Fibroblast of lung (primary cell): ENCODE measurements at regions not wholly inside any gene's neighbourhood (a gene's known extent, or its start where the extent isn't known, plus 50 kb on each side); places are given as distances from the start of the nearest gene placed in this dataset.

Source experiments
- DNase-seq, 2 donors: peaks; one replicate each; pipeline versions ENCODE4 v3.0.0 to v3.0.0-alpha.2; 2010; ENCODE audit warnings: low read depth in 2 of 2
- H2AFZ ChIP-seq: 2 replicates; pipeline ENCODE4 v1.5.1; 2012; ENCODE audit warnings: low read length, control low read depth, inconsistent platforms
- H3K27ac ChIP-seq: 2 replicates; pipeline ENCODE4 v1.5.1; 2011; ENCODE audit warnings: low read length, control low read depth; ENCODE audit not compliant: insufficient read depth
- H3K27me3 ChIP-seq: 2 replicates; pipeline ENCODE4 v1.5.1; 2011; ENCODE audit warnings: mild to moderate bottlenecking, low read length; ENCODE audit not compliant: control insufficient read depth, insufficient read depth
- H3K36me3 ChIP-seq: 2 replicates; pipeline ENCODE4 v1.5.1; 2011; ENCODE audit warnings: low read length; ENCODE audit not compliant: control insufficient read depth, insufficient read depth
- H3K4me1 ChIP-seq: 2 replicates; pipeline ENCODE4 v1.5.1; 2011; ENCODE audit warnings: low read length; ENCODE audit not compliant: control insufficient read depth, insufficient read depth; ENCODE audit errors: extremely low read depth
- H3K4me2 ChIP-seq: 2 replicates; pipeline ENCODE4 v1.5.1; 2011; ENCODE audit warnings: low read length, control low read depth; ENCODE audit not compliant: insufficient read depth; ENCODE audit errors: extremely low read depth
- H3K4me3 ChIP-seq, 4 experiments: fragments of 200-600 bp in 1 of 4; sonication (generic) in 1 of 4; replicated peaks in 1 of 4; 2 replicates each; pipeline ENCODE4 v1.5.1; 2011 to 2016; ENCODE audit warnings: low read length in 4 of 4, low read depth in 3 of 4, mild to moderate bottlenecking in 3 of 4, control low read depth in 2 of 4, inconsistent platforms in 1 of 4, mixed read lengths in 1 of 4; ENCODE audit not compliant: insufficient read depth in 1 of 4; ENCODE audit errors: control extremely low read depth in 1 of 4
- H3K79me2 ChIP-seq: 2 replicates; pipeline ENCODE4 v1.5.1; 2012; ENCODE audit warnings: mild to moderate bottlenecking, low read length, inconsistent platforms; ENCODE audit not compliant: control insufficient read depth, insufficient read depth
- H3K9ac ChIP-seq: 2 replicates; pipeline ENCODE4 v1.5.1; 2011; ENCODE audit warnings: mild to moderate bottlenecking, low read length, control low read depth; ENCODE audit not compliant: insufficient read depth
- H3K9me3 ChIP-seq: 2 replicates; pipeline ENCODE4 v1.5.1; 2012; ENCODE audit warnings: low read depth, low read length; ENCODE audit not compliant: control insufficient read depth, insufficient read depth
- H4K20me1 ChIP-seq: 2 replicates; pipeline ENCODE4 v1.5.1; 2011; ENCODE audit warnings: low read length; ENCODE audit not compliant: control insufficient read depth, insufficient read depth; ENCODE audit errors: extremely low read depth
- EZH2 ChIP-seq: IDR thresholded peaks from 2 replicates; pipeline ENCODE4 v1.5.1; 2012; ENCODE audit warnings: low read length, control low read depth, mild to moderate bottlenecking; ENCODE audit errors: missing control alignments
- TF ChIP-seq, protein P1 (sequence below), 2 donors: IDR thresholded peaks in 1 of 2; conservative IDR thresholded peaks in 1 of 2; 1 replicate in 1 of 2; 2 replicates in 1 of 2; pipeline ENCODE4 v1.5.1; 2011 to 2012; ENCODE audit warnings: low read length in 2 of 2, control low read depth in 1 of 2, inconsistent platforms in 1 of 2, low read depth in 1 of 2, mild to moderate bottlenecking in 1 of 2

DNA sequence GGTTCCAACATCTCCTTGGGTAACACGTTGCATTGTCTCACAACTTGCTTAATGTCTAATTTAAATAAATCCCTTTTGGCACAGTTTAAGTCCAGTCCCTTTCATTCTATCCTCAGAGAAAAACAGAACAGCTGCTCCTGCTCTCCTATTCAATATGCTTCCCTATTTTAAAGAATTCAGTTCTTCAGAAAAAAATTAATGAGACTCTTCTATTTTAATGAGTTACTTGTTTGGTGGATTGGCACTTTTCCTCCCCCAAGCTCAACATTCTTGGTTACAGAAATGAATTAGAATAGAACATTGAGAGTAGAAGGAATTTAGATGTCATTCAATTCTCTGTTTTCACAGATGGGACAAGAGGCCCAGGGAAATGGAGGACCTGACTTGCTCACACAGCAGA lies 116.9 kb upstream of the ATP8B1 start:
- TF ChIP-seq, protein P1, sequence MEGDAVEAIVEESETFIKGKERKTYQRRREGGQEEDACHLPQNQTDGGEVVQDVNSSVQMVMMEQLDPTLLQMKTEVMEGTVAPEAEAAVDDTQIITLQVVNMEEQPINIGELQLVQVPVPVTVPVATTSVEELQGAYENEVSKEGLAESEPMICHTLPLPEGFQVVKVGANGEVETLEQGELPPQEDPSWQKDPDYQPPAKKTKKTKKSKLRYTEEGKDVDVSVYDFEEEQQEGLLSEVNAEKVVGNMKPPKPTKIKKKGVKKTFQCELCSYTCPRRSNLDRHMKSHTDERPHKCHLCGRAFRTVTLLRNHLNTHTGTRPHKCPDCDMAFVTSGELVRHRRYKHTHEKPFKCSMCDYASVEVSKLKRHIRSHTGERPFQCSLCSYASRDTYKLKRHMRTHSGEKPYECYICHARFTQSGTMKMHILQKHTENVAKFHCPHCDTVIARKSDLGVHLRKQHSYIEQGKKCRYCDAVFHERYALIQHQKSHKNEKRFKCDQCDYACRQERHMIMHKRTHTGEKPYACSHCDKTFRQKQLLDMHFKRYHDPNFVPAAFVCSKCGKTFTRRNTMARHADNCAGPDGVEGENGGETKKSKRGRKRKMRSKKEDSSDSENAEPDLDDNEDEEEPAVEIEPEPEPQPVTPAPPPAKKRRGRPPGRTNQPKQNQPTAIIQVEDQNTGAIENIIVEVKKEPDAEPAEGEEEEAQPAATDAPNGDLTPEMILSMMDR (conservative IDR thresholded peaks at IDR 0.05 in 1 of 2, IDR thresholded peaks at IDR 0.05 in 1 of 2; ENCODE audit: low read depth in 1 of 2, low read length in 2 of 2): no peak
- no peak for TF ChIP-seq EZH2
- H3K36me3 ChIP-seq: no peaks in the 10 kb centered on the region

DNA sequence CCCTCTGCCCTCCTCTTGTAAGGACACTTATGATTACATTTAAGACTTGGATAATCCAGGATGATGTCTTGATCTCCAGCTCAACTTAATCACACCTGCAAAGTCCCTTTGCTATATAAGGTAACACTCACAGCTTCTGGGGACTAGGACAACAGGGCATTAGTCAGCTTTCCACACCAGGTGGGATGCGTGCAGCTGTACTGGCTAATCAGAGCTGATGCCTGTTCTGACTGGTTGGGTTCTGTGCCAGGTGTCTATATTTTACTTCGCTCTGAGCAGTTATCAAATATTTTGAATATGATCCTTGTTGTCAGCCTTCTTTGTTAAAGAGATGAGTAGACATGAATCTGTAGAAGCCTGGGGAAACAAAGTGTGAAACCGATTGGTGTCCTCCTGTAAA lies 115.5 kb upstream of the ATP8B1 start:
- H3K4me2 ChIP-seq: no peak overlapping the region
- no peaks in the 10 kb centered on the region for H3K9me3 ChIP-seq
- no peak for DNase-seq
- H3K4me3 ChIP-seq: no peak overlapping the region
- no peaks in the 10 kb centered on the region for H3K27me3 ChIP-seq
- H2AFZ ChIP-seq: no peak overlapping the region
- H4K20me1 ChIP-seq: no peaks in the 10 kb centered on the region
- no peaks in the 10 kb centered on the region for H3K36me3 ChIP-seq
- H3K4me1 ChIP-seq: peaks cover 4% of the 10 kb centered on the region
- H3K27ac ChIP-seq: no peak overlapping the region
- H3K79me2 ChIP-seq: no peaks in the 10 kb centered on the region
- no peak overlapping the region for H3K9ac ChIP-seq
- no peak for TF ChIP-seq EZH2
- TF ChIP-seq, protein P1 (conservative IDR thresholded peaks at IDR 0.05 in 1 of 2, IDR thresholded peaks at IDR 0.05 in 1 of 2; ENCODE audit: low read depth in 1 of 2, low read length in 2 of 2): no peak

More for the DNA sequence above, 116.9 kb upstream of the ATP8B1 start:
- DNase-seq: no peak
- H2AFZ ChIP-seq: no peak overlapping the region
- H3K9ac ChIP-seq: no peak overlapping the region
- H3K4me1 ChIP-seq: peaks cover 4% of the 10 kb centered on the region
- H3K27ac ChIP-seq: no peak overlapping the region
- no peaks in the 10 kb centered on the region for H3K9me3 ChIP-seq
- H3K79me2 ChIP-seq: no peaks in the 10 kb centered on the region
- H3K27me3 ChIP-seq: no peaks in the 10 kb centered on the region
- H4K20me1 ChIP-seq: no peaks in the 10 kb centered on the region
- no peak overlapping the region for H3K4me3 ChIP-seq
- no peak overlapping the region for H3K4me2 ChIP-seq

DNA sequence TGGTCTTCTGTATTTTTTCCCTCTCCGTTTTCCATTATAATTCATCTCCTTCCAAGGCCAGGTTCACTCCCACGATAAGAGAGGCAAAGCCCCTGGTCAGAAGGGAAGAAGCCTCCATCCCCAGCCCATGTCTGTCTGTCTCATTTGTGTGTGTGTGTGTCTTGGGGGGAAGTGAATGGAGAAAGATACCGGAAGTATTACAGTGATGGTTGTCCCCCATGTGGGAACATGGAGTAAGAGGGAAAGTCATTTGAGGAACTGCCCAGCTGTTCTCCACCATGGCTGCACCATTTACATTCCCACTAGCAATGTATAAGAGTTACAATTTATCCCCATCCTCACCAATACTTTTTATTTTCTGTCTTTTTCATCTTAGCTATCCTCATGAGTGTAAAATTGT lies 113.6 kb upstream of the ATP8B1 start:
- Histone ChIP-seq H3K79me2 (no peaks in the 10 kb centered on the region), H3K4me1 (peaks cover 4% of the 10 kb centered on the region), H3K27me3 (no peaks in the 10 kb centered on the region), H3K36me3 (no peaks in the 10 kb centered on the region), H2AFZ (no peak overlapping the region), H3K4me3 (no peak overlapping the region), H3K27ac (no peak overlapping the region), H3K4me2 (no peak overlapping the region), H3K9me3 (no peaks in the 10 kb centered on the region), H4K20me1 (no peaks in the 10 kb centered on the region), H3K9ac (no peak overlapping the region)
- DNase-seq: no peak
- TF ChIP-seq, protein P1 (conservative IDR thresholded peaks at IDR 0.05 in 1 of 2, IDR thresholded peaks at IDR 0.05 in 1 of 2; ENCODE audit: low read depth in 1 of 2, low read length in 2 of 2): no peak
- TF ChIP-seq EZH2: no peak
